Activated CD8-positive, alpha-beta T cell treated with anti-CD3 and anti-CD28 coated beads for 36 hours (primary cell): ENCODE measurements at regions not wholly inside any gene's neighbourhood (a gene's known extent, or its start where the extent isn't known, plus 50 kb on each side); places are given as distances from the start of the nearest gene placed in this dataset.

Experiments used
- ATAC-seq: fragments of 200-7000 bp; cut with Tn5 transposase; one replicate; pipeline ENCODE4 v1.10.0; 2021; ENCODE audit warnings: mild to moderate bottlenecking, moderate library complexity
- CTCF ChIA-PET: fragments of 350-600 bp; sonication (Branson Sonifier 250); formaldehyde crosslinking; loops from one replicate; lab custom pipeline; 2021; ENCODE audit warnings: antibody characterized with exemption; lab: Charles Lee
- POLR2A ChIA-PET: fragments of 350-600 bp; sonication (Branson Sonifier 250); formaldehyde crosslinking; loops from one replicate; lab custom pipeline; 2021; ENCODE audit warnings: antibody characterized with exemption; lab: Charles Lee
- DNase-seq: peaks from one replicate; pipeline ENCODE4 v3.0.0-alpha.2; 2020
- H3K27ac Mint-ChIP-seq: one replicate; pipeline ENCODE4 v1.8.0; 2021; ENCODE audit warnings: mild to moderate bottlenecking, mixed read lengths
- H3K27me3 Mint-ChIP-seq: one replicate; pipeline ENCODE4 v1.8.0; 2021; ENCODE audit warnings: mixed read lengths
- H3K36me3 Mint-ChIP-seq: one replicate; pipeline ENCODE4 v1.8.0; 2021; ENCODE audit warnings: low read depth, mixed read lengths
- H3K4me1 Mint-ChIP-seq: one replicate; pipeline ENCODE4 v1.8.0; 2021; ENCODE audit warnings: low read depth, mixed read lengths
- H3K4me3 Mint-ChIP-seq: one replicate; pipeline ENCODE4 v1.8.0; 2021; ENCODE audit warnings: mild to moderate bottlenecking, moderate library complexity, mixed read lengths
- H3K9me3 Mint-ChIP-seq: one replicate; pipeline ENCODE4 v1.8.0; 2021; ENCODE audit warnings: mixed read lengths
- intact Hi-C: fragments of 100-400 bp; cut with micrococcal nuclease; formaldehyde crosslinking; loops from one replicate; pipeline ENCODE4 v1.10.0; 2022
- TF ChIP-seq, protein P1 (sequence below): fragments of 200-600 bp; IDR thresholded peaks from one replicate; pipeline ENCODE4 v1.8.0; 2022; ENCODE audit warnings: antibody characterized with exemption, mild to moderate bottlenecking

DNA sequence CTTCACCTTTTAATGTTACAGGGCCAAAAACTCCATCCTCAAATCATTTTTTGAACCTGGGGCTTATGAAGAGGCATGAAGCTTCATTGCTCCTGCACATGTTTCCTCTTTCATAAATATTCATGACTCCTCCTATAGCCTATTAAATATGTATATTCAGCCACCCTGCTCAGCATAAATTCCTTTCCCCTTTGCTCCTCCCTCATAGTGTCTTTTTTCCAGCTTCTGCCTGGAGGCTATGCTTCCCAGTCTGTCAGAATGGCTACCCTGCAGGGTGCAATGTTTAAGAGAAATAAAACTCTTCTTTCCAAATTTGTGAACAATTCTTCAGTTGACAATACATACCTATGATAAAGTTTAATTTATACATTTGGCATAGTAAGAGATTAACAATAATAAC is 1082.9 kb upstream of the CDH18 start:
- DNase-seq (no peak), ATAC-seq (no peak)
- intact Hi-C loops, result no loop called here
- TF ChIP-seq, protein P1, sequence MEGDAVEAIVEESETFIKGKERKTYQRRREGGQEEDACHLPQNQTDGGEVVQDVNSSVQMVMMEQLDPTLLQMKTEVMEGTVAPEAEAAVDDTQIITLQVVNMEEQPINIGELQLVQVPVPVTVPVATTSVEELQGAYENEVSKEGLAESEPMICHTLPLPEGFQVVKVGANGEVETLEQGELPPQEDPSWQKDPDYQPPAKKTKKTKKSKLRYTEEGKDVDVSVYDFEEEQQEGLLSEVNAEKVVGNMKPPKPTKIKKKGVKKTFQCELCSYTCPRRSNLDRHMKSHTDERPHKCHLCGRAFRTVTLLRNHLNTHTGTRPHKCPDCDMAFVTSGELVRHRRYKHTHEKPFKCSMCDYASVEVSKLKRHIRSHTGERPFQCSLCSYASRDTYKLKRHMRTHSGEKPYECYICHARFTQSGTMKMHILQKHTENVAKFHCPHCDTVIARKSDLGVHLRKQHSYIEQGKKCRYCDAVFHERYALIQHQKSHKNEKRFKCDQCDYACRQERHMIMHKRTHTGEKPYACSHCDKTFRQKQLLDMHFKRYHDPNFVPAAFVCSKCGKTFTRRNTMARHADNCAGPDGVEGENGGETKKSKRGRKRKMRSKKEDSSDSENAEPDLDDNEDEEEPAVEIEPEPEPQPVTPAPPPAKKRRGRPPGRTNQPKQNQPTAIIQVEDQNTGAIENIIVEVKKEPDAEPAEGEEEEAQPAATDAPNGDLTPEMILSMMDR, result no peak
- Mint-ChIP-seq H3K4me1 (no peaks in the 10 kb centered on the region), H3K27me3 (no peaks in the 10 kb centered on the region), H3K36me3 (no peaks in the 10 kb centered on the region), H3K4me3 (no peak overlapping the region), H3K9me3 (no peaks in the 10 kb centered on the region), H3K27ac (no peak overlapping the region)
- ChIA-PET CTCF (no interaction called here), POLR2A (no interaction called here)

DNA sequence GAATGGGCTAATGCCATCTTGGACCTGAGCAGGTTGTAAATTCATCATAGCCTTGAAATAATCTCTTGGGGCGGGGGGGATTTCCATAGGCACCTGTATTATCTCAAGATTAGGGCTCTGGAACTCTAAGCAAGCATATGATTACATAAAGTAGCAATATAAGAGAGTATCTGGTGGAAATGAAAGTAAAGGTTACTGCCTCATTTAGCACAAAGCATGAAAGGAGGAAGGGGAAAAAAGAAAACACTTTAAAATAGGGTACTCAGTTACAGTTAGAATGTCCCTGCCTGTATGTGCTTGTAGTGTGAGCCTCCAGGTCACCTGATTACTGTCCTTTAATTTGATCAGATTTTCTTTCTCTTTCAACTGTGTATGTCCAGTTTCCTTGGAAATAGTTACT is 1079.7 kb upstream of the CDH18 start:
- POLR2A ChIA-PET, result no interaction called here
- intact Hi-C loops, result no loop called here
- no peak overlapping the region for H3K4me3 Mint-ChIP-seq
- no peaks in the 10 kb centered on the region for H3K27me3 Mint-ChIP-seq
- H3K36me3 Mint-ChIP-seq, result no peaks in the 10 kb centered on the region
- DNase-seq (no peak), ATAC-seq (no peak)
- no peaks in the 10 kb centered on the region for H3K4me1 Mint-ChIP-seq
- no peak overlapping the region for H3K27ac Mint-ChIP-seq
- CTCF ChIA-PET, result no interaction called here
- H3K9me3 Mint-ChIP-seq, result peaks cover 6% of the 10 kb centered on the region
- TF ChIP-seq, protein P1, result no peak

DNA sequence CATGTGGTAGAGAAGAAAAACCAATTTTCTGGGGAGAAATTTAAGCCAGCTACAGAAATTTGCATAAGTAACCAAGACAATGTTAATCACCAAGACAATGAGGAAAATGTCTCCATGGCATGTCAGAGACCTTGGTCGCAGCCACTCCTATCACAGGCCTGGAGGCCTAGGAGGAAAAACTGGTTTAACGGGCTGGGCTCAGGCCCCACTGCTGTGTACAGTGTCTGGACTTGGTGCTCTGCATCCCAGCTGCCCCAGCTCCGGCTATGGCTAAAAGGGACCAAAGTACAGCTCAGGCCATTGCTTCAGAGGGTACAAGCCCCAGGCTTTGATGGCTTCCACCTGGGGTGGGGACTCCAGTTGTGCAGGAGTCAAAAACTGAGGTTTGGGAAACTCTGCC is 1075.1 kb upstream of the CDH18 start:
- no peak overlapping the region for H3K27ac Mint-ChIP-seq
- H3K9me3 Mint-ChIP-seq, result peaks cover 22% of the 10 kb centered on the region
- no peaks in the 10 kb centered on the region for H3K27me3 Mint-ChIP-seq
- no peak for DNase-seq
- TF ChIP-seq, protein P1, result no peak
- intact Hi-C loops, result no loop called here
- no peak for ATAC-seq
- H3K4me3 Mint-ChIP-seq, result no peak overlapping the region
- H3K4me1 Mint-ChIP-seq, result no peaks in the 10 kb centered on the region
- POLR2A ChIA-PET, result no interaction called here
- CTCF ChIA-PET, result no interaction called here
- no peaks in the 10 kb centered on the region for H3K36me3 Mint-ChIP-seq

DNA sequence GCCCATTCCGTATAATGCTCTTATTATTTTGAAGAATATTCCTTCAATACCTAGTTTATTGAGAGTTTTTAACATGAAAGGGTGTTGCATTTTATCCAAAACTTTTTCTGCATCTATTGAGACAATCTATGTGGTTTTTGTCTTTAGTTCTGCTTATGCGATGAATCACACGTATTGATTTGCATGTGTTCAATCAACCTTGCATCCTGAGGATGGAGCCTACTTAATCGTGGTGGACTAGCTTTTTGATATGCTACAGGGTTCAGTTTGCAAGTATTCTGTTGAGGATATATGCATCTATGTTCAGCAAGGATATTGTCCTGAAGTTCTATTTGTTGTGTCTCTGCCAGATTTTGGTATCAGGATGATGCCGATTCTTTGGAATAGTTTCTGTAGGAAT is 1070.3 kb upstream of the CDH18 start:
- Mint-ChIP-seq H3K36me3 (no peaks in the 10 kb centered on the region), H3K27ac (no peak overlapping the region), H3K4me3 (no peak overlapping the region), H3K27me3 (no peaks in the 10 kb centered on the region), H3K9me3 (peaks cover 21% of the 10 kb centered on the region), H3K4me1 (no peaks in the 10 kb centered on the region)
- ChIA-PET POLR2A (no interaction called here), CTCF (no interaction called here)
- ATAC-seq (no peak), DNase-seq (no peak)
- intact Hi-C loops, result no loop called here
- TF ChIP-seq, protein P1, result no peak

DNA sequence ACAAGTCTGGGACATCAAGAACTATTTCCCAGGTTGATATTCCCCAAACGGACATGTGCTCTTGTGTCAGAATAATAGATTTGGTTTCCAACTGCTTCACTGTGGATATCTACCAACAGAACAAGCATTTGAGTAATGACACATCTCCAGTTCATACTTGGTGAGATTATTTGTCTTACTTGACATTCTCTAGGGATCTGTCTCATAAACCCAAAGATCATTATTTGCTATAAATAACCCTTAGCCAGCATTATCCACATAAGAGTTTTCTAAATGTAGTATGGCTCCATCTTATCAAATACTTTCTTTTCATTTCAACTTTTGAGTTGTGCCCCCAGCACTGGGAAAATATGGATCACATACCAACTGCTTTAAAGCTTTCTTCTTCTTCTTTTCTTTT is 1063.9 kb upstream of the CDH18 start:
- TF ChIP-seq, protein P1, result no peak
- DNase-seq, result no peak
- ChIA-PET POLR2A (no interaction called here), CTCF (no interaction called here)
- ATAC-seq, result no peak
- Mint-ChIP-seq H3K36me3 (no peaks in the 10 kb centered on the region), H3K4me3 (no peak overlapping the region), H3K9me3 (peaks cover 5% of the 10 kb centered on the region), H3K4me1 (no peaks in the 10 kb centered on the region), H3K27ac (no peak overlapping the region), H3K27me3 (no peaks in the 10 kb centered on the region)
- intact Hi-C loops, result no loop called here
